GM19238 (cell line): ENCODE measurements at regions not wholly inside any gene's neighbourhood (a gene's known extent, or its start where the extent isn't known, plus 50 kb on each side); places are given as distances from the start of the nearest gene placed in this dataset.
A peak's percentile ranks its signal among the peaks of the same experiment; 100 is the strongest.
"Not testable (repeated sequence)": the region's sequence is repeated elsewhere in the genome, so short reads cannot be mapped to it uniquely, and the experiment has no call there.

Experiments
- DNase-seq: peaks from one replicate; pipeline ENCODE4 v3.0.0; 2011; ENCODE audit warnings: low spot score; ENCODE audit not compliant: insufficient read length

GRCh38 chr20:17837179-17837578, 131.4 kb downstream of the SNX5 start:
- DNase-seq = no peak

- no peak for DNase-seq
Measured at GRCh38 chr20:17836303-17836861, 132.2 kb downstream of the SNX5 start.

GRCh38 chr20:17835934-17836300, 132.7 kb downstream of the SNX5 start:
- no peak for DNase-seq

- DNase-seq = no peak
Measured at GRCh38 chr20:17835240-17835933, 133.2 kb downstream of the SNX5 start.

GRCh38 chr20:17834804-17835203, 133.8 kb downstream of the SNX5 start:
- no peak for DNase-seq

- DNase-seq = no peak
Measured at GRCh38 chr20:17833036-17833674, 133.4 kb downstream of the BANF2 start.

- no peak for DNase-seq
Measured at GRCh38 chr20:17832236-17832915, 132.6 kb downstream of the BANF2 start.

- DNase-seq = no peak
Measured at GRCh38 chr20:17828598-17829144, 128.9 kb downstream of the BANF2 start.

GRCh38 chr20:17827759-17828559, 128.2 kb downstream of the BANF2 start:
- no peak for DNase-seq

- no peak for DNase-seq
Measured at GRCh38 chr20:17827079-17827478, 127.3 kb downstream of the BANF2 start.

GRCh38 chr20:17825960-17826843, 126.4 kb downstream of the BANF2 start:
- DNase-seq = peak; percentile 76

GRCh38 chr20:17825252-17825959, 125.6 kb downstream of the BANF2 start:
- no peak for DNase-seq

- DNase-seq = no peak
Measured at GRCh38 chr20:17824676-17825251, 125.0 kb downstream of the BANF2 start.

- no peak for DNase-seq
Measured at GRCh38 chr20:17823409-17824144, 123.8 kb downstream of the BANF2 start.

- no peak for DNase-seq
Measured at GRCh38 chr20:17822540-17823408, 123.0 kb downstream of the BANF2 start.

GRCh38 chr20:17822039-17822438, 122.3 kb downstream of the BANF2 start:
- DNase-seq = no peak

- DNase-seq = not testable (repeated sequence)
Measured at GRCh38 chr20:17821606-17822005, 121.8 kb downstream of the BANF2 start.
